ENCODE measurements at regions not wholly inside any gene's neighbourhood (a gene's known extent, or its start where the extent isn't known, plus 50 kb on each side); places are given as distances from the start of the nearest gene placed in this dataset.

DNA sequence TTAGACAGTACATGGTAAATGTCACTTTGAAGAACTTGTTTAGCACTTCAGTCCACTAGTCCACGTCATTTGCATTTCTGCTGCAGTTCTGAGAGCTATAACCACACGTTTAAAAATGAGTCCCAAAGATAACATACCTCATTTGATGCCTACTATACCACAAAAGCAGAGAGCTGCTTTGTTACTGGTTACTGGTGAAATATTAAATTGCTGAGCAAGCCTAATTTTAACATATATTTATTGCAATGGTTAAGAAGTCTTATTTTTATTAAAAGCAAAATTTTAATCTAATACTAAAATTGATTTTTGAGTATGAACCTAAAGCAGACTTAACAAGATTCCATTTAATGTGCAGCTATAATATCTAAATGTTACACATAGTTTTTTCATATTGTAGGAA is 1949.7 kb upstream of the PRR20A start:
- DNase-seq (no peak), ATAC-seq (no peak)
- no peak overlapping the region for H3K4me3 ChIP-seq
- no peaks in the 10 kb centered on the region for H3K36me3 ChIP-seq
- no peaks in the 10 kb centered on the region for H3K4me1 ChIP-seq
- TF ChIP-seq, protein P1, sequence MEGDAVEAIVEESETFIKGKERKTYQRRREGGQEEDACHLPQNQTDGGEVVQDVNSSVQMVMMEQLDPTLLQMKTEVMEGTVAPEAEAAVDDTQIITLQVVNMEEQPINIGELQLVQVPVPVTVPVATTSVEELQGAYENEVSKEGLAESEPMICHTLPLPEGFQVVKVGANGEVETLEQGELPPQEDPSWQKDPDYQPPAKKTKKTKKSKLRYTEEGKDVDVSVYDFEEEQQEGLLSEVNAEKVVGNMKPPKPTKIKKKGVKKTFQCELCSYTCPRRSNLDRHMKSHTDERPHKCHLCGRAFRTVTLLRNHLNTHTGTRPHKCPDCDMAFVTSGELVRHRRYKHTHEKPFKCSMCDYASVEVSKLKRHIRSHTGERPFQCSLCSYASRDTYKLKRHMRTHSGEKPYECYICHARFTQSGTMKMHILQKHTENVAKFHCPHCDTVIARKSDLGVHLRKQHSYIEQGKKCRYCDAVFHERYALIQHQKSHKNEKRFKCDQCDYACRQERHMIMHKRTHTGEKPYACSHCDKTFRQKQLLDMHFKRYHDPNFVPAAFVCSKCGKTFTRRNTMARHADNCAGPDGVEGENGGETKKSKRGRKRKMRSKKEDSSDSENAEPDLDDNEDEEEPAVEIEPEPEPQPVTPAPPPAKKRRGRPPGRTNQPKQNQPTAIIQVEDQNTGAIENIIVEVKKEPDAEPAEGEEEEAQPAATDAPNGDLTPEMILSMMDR (IDR thresholded peaks at IDR 0.05), result no peak
- H3K9me3 ChIP-seq, result no peaks in the 10 kb centered on the region
- H3K27ac ChIP-seq, result no peak overlapping the region
- no peaks in the 10 kb centered on the region for H3K27me3 ChIP-seq
- intact Hi-C loops (cut with DNase I), result no loop called here

DNA sequence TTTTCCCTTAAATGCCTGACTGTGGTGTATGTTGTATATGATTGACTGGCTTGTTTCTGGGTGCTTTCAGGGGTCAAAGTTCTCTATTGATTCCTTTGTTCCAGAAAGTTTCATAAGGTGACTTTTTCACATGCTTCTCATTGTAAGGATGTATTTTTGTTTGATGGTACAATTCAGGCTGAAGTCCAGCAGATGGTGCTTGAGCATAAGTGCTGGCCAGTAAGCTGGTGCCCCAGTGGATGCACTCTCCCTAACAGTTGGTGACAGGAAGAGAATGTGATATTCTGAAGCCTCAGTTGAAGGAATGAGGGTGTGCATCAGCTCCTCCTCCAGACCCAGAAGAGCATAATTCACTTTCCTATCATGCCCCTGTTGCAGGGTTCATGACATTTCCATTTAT is 1941.6 kb upstream of the PRR20A start:
- Histone ChIP-seq H3K9me3 (no peaks in the 10 kb centered on the region), H3K36me3 (no peaks in the 10 kb centered on the region), H3K4me3 (no peak overlapping the region), H3K27me3 (no peaks in the 10 kb centered on the region), H3K4me1 (no peaks in the 10 kb centered on the region), H3K27ac (no peak overlapping the region)
- TF ChIP-seq, protein P1 (IDR thresholded peaks at IDR 0.05), result no peak
- intact Hi-C loops (cut with DNase I), result no loop called here
- no peak for DNase-seq
- no peak for ATAC-seq

DNA sequence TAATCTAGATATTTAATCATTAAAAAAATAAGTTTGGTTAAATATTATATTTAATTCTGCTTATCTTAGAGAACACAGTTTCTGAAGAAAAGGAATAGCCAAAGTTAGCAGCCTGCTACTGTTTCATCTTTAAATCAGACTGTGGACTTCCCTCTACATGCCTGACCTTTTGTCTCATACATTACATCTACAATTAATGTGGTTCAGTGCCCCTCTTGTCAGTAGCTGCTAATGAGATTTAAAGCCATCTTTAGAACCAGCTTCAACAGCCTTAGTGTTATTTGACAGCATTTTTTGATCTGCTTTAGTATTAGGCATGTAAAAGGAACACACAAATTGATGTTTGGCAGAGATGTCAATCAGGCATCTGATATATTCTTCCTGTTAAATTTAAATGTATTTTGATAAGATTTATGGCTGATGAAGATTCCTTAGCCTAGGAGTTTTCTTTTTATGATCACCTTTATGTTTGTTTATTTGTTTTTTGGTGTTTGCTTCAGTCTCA is 1925.8 kb upstream of the PRR20A start:
- TF ChIP-seq, protein P1 (IDR thresholded peaks at IDR 0.05), result no peak
- no peaks in the 10 kb centered on the region for H3K27me3 ChIP-seq
- H3K27ac ChIP-seq, result no peak overlapping the region
- H3K4me3 ChIP-seq, result no peak overlapping the region
- H3K9me3 ChIP-seq, result no peaks in the 10 kb centered on the region
- DNase-seq (no peak), ATAC-seq (no peak)
- no peaks in the 10 kb centered on the region for H3K36me3 ChIP-seq
- intact Hi-C loops (cut with DNase I), result no loop called here
- H3K4me1 ChIP-seq, result no peaks in the 10 kb centered on the region

DNA sequence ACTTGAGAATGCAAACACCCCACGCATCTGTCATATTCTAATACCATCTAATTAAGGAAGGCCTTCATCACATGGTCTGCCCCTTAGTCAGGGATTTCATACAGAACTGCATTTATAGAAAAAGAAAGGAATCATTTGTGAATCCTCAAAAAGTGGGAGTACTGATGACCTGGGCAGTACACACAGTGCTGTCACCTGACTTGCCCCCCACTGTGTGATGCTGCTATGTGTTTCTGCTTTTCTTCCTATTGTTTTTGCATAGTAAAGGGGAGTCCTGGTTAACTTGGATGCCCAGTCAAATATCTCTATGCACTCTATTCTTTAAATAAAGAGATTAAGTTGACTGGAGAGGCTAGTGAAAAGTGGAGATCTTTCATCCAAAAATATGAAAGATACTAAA is 1921.2 kb upstream of the PRR20A start:
- TF ChIP-seq, protein P1 (IDR thresholded peaks at IDR 0.05), result no peak
- no peaks in the 10 kb centered on the region for H3K27me3 ChIP-seq
- no peak for ATAC-seq

DNA sequence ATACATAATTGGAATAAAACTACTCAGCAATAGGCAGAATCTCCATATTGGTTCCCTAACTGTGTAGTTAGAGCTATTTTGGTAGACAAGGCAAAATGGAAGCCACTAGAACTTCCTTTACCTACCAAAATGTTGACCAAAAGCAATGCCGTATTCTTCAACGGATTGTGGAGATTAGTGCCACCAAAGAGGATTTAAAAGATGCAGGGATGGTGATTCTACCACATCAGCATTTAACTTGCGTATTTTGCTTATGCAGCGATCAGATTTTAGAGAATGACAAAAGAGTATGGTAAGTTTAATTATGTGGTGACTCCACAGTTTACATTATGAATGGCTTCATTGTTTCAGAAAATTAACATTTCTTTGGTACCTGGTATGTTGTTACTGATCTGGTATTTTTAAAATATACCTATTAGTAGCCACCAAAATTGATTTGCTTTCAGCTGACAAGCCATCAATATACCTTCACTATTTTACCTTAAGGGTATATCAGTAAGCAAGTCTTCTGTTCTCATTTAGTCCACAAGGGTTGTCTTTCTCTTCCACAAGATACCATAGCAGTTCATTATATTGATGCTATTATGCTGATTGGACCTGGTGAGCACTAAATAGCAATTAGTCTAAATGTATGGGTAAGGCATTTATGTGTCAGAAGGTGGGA is 1910.7 kb upstream of the PRR20A start:
- Histone ChIP-seq H3K9me3 (no peaks in the 10 kb centered on the region), H3K4me1 (no peaks in the 10 kb centered on the region), H3K36me3 (no peaks in the 10 kb centered on the region), H3K4me3 (no peak overlapping the region), H3K27ac (no peak overlapping the region), H3K27me3 (no peaks in the 10 kb centered on the region)
- ATAC-seq, result no peak
- TF ChIP-seq, protein P1 (IDR thresholded peaks at IDR 0.05), result no peak
- intact Hi-C loops (cut with DNase I), result no loop called here
- DNase-seq, result no peak

More for the DNA sequence above, 1921.2 kb upstream of the PRR20A start:
- no peaks in the 10 kb centered on the region for H3K9me3 ChIP-seq
- H3K36me3 ChIP-seq, result no peaks in the 10 kb centered on the region
- intact Hi-C loops (cut with DNase I), result no loop called here
- H3K4me1 ChIP-seq, result no peaks in the 10 kb centered on the region
- no peak overlapping the region for H3K27ac ChIP-seq
- no peak overlapping the region for H3K4me3 ChIP-seq
- DNase-seq, result no peak

DNA sequence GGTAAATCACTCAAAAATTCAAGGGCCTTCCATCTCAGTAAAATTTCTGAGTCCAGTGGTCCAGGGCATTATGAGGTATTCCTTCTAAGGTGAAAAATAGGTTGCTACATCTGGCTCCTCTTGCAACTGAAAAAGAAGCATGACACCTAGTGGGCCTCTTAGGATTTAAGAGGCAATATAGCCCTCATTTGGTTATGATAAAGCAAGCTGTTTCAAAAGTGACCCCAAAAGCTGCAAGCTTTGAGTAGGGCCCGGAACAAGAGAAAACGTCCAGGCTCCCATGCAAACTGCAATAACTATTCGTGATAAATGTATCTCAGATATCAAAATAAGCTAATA is 1910.2 kb upstream of the PRR20A start:
- H3K27ac ChIP-seq, result no peak overlapping the region
- no peaks in the 10 kb centered on the region for H3K9me3 ChIP-seq
- TF ChIP-seq, protein P1 (IDR thresholded peaks at IDR 0.05), result no peak
- H3K36me3 ChIP-seq, result no peaks in the 10 kb centered on the region
- H3K4me1 ChIP-seq, result no peaks in the 10 kb centered on the region
- ATAC-seq (no peak), DNase-seq (no peak)
- no peak overlapping the region for H3K4me3 ChIP-seq
- intact Hi-C loops (cut with DNase I), result no loop called here
- H3K27me3 ChIP-seq, result no peaks in the 10 kb centered on the region

All from upper lobe of right lung (tissue), 1 donor.